T-helper 1 cell (primary cell): ENCODE measurements at regions not wholly inside any gene's neighbourhood (a gene's known extent, or its start where the extent isn't known, plus 50 kb on each side); places are given as distances from the start of the nearest gene placed in this dataset.
"Not testable (repeated sequence)": the region's sequence is repeated elsewhere in the genome, so short reads cannot be mapped to it uniquely, and the experiment has no call there.

Experiments
- DNase-seq, 5 donors: peaks; one replicate each; pipeline ENCODE4 v3.0.0-alpha.2; 2012 to 2020

DNA sequence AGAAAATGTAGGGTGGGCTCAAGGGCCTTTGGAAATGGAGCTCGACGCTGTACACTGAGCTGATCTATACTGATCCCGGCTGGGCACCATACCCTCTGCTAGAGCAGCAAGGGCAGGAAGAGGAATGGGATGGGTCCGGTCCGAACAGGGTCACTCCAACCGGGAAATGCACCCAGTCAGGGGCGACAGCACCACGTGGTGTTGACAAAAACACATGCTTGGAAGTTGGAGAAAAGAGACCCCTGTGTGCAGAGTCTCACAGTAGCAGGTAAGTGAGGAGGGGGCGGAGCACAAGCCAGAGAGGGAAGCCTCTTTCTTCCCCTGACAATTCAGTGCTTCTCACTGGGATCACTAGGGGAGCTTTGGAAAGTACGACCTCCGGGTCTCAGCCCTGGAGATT, 84.1 kb upstream of the ASB18 start:
- no peak for DNase-seq

DNA sequence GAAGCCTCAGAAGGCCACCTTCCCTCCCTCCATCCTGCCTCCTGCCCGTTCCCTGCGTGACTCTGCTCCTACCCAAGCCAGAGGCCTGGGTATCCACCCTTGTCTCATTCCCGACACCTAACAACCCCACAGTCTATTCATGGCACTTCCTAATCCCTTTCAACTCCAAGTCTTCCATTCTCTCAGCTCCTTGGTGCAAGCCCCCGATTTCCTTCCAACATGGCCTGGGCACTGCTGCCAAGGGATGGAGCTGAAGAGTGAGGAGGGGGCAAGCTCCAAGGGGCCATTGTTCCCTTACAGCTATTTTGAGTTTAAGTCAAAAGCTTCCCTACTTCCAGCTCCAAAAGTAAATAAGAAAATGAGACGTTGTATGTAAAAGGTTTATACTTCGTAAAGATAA, 84.8 kb upstream of the ASB18 start:
- DNase-seq = no peak

- DNase-seq = no peak
Observed at GRCh38 chr2:236350426-236350825, 86.2 kb upstream of the ASB18 start.

DNA sequence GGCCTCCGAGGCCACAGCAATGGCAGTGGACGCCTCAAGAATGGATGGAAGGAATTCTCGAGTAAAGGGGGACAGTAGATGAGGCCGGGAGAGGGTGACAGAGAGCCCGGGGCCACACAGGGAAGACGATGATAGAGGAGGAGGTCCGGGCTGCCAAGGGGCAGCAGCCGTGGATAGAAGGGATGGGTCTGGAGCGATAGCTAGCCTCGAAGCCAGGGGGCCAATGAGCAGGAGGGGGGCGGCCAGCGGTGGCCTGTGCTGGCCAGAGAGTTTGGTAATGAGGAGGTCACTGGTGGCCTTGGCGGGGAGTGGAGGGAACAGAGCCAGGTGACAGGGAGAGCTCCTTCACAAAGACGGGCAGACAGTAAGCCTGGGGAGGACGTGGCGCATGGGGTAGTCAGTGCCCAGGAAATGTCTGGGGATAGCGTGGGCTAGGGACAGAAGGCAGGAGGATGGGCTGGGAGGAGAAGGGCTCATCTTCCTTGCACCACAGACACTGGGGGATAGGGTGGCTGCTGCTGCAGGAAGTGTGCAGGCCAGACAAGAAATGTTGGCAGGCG, 87.8 kb upstream of the ASB18 start:
- no peak for DNase-seq

GRCh38 chr2:236352761-236353593, 88.8 kb upstream of the ASB18 start:
- peak in 1 of 5 donors; percentile 28 for DNase-seq

DNA sequence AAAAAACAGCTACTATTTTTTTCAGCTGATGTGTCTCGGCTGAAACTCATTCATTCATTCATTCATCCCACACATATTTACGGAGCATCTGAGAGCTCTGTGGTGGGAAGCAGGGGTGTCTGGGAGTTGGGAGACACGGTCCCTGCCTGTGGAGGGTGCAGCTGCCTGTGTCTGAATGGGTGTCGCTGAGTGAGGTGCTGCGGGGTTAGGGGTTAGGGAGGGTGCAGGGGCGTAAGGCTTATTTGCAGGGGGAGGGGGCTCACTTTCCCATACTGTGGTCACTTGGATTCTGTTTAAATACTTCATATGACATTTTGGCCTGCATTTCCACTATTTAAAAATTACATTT, 89.4 kb upstream of the ASB18 start:
- no peak for DNase-seq

GRCh38 chr2:236354056-236354940, 90.1 kb upstream of the ASB18 start:
- DNase-seq = no peak

- DNase-seq = no peak
Observed at GRCh38 chr2:236354973-236355595, 90.9 kb upstream of the ASB18 start.

- no peak for DNase-seq
Observed at GRCh38 chr2:236355911-236356310, 91.7 kb upstream of the ASB18 start.

DNA sequence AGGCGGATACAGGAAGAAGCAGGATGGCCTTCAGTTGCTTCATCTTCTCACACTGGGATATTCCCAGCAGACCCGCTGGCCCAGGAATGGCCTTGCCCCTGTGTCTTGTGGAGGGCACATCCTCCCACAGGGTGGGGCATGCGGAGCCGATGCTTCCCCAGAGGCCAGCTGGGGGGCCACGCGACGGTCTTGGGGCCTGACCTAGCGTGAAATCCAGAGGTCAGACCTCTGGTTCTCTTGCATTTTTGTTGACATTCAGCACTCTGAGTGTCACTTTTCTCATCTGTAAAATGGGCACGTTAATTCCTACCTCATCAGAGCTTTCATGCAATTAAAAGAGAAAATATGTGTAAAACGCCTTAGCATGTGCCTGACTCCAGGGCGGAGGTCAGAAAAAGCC, 92.1 kb upstream of the ASB18 start:
- not testable (repeated sequence) for DNase-seq

DNA sequence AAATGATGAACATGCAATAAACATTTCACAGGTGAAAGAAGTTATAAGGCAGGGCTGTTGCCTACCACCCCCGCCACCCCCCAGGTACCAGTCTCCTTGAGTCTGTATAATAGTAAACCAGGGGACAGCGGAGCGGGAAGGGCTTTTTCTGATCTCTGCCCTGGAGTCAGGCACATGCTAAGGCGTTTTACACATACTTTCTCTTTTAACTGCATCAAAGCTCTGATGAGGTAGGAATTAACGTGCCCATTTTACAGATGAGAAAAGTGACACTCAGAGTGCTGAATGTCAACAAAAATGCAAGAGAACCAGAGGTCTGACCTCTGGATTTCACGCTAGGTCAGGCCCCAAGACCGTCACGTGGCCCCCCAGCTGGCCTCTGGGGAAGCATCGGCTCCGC, 94.3 kb upstream of the ASB18 start:
- not testable (repeated sequence) for DNase-seq

GRCh38 chr2:236359426-236360045, 95.3 kb upstream of the ASB18 start:
- peak in 1 of 5 donors; percentile 11 for DNase-seq

DNA sequence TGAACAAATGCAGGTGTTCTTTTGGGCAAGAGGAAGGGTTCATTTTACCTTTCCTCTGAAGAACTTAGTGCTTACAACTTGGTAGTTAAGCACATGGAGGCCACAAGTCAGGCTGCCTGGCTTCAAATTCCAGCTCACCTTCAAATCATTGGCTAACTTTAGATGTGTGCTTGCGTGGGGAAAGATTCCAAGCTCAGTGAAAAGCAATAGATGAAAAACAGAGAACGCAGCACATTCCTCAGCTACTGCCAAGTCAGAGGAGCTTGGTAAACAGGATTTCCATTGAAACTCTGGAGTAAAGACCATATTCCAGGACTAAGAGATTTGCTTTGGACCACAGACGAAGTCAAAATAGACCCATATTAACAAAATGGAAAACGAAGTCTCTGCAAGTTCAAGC, 96.3 kb upstream of the ASB18 start:
- no peak for DNase-seq

DNA sequence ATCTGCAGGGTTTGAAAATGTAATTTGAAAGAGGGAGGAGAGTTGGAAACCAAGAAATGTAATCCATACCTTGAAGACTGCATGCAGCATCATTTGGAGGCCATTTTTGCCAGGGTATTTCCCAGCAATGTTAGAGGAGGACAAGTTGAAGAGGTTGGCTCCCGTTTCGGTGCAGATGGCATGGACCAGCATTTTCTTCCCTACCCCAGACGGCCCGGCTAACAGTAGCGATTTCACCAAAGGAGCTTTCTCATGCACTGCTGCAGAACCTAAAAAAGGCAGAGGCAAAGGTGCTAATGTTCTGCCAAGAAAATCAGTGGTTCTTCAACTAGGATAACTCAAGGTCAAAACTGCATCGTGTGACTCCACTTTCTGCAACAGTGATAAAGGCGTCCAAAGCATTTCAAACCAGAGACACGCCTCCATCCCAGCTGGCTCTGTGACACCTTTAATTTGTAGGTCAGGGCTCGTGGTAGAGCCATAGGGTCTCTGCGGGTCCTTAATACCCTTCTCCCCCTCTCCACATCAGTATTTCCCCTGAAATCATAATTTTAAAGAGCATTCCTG, 99.6 kb upstream of the ASB18 start:
- DNase-seq = no peak

- DNase-seq = no peak
Observed at GRCh38 chr2:236365258-236366048, 101.2 kb upstream of the ASB18 start.

- DNase-seq = no peak
Observed at GRCh38 chr2:236366049-236366387, 101.8 kb upstream of the ASB18 start.

DNA sequence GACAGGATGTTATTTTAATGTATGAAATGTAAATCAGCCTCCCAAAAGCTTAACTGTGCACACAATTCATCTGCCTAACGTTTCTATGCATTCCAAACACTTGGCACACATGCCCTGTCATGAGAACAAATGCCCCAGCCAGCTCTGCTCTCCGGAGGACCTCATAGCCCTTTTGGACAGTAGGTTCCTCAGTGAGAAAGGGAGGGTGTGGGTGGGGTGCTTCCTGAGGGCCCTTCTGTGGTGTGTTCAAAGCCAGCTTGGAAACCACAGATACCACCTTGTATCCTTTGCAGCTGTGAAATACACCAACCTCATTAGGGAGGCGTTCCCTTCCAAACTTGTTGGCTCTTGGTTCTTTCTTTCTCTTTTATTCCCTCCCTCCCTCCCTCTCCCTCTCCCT, 102.2 kb upstream of the ASB18 start:
- peak in 2 of 5 donors; percentile 12 to 69 for DNase-seq

DNA sequence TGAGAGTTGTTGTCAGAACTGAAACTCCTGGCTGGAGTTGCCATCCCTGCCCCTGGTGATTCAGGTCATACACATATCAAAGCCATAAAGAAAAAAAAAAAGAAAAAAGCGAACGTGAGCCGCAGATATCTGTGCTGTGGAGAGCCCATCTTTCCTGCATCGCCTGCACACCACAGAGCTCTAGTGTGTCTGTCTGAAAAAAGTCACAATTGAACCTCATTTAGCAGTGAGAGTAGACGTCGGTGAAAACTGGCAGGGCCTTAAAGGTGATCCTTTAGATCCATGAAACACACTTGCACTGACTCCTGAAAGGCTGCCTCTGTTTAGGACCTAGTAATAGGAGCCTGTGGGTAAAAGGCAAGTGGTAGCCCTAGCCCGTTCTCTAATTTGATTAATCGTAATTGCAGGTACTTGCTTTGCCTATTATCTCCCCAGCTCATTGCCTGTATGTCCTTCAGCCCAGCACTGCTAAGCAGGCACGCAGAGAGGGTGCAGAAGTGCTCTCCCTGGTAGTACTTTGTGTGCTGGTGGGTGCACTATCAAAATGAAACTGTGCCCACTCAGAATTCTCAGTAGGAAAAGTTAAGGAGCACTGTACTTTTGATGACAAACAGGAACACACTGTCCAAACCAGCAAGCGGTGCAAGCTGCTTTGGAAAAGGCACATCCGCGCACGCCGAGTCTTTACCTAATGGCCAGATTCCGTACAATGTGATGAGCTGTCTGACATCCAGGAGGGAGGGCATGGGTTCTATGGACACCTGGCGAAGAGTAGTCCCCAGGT, 103.5 kb upstream of the ASB18 start:
- no peak for DNase-seq

GRCh38 chr2:236369661-236370062, 105.5 kb upstream of the ASB18 start:
- DNase-seq = no peak

GRCh38 chr2:236370847-236371409, 106.7 kb upstream of the ASB18 start:
- no peak for DNase-seq
